ENCODE measurements at regions not wholly inside any gene's neighbourhood (a gene's known extent, or its start where the extent isn't known, plus 50 kb on each side); places are given as distances from the start of the nearest gene placed in this dataset.

- Histone ChIP-seq H2BK20ac (ENCODE audit: low read depth, low read length, poor library complexity, severe bottlenecking) (no peak overlapping the region), H3K23ac (ENCODE audit: insufficient read length, low read depth, low read length) (no peak overlapping the region), H3K79me2 (ENCODE audit: insufficient read depth, low read length) (no peaks in the 10 kb centered on the region), H3K18ac (ENCODE audit: insufficient read length, low read depth, low read length) (no peak overlapping the region), H3K27me3 (ENCODE audit: insufficient read depth, low read length) (no peaks in the 10 kb centered on the region), H2BK12ac (ENCODE audit: insufficient read length, low read depth, low read length) (no peak overlapping the region), H4K5ac (ENCODE audit: insufficient read length, low read depth, low read length) (no peak overlapping the region), H3K9me3 (ENCODE audit: control insufficient read depth, low read depth, low read length) (no peaks in the 10 kb centered on the region), H2BK120ac (ENCODE audit: low read depth, low read length, poor library complexity, severe bottlenecking) (no peak overlapping the region), H3K9ac (ENCODE audit: extremely low read depth, insufficient read length, low read length) (no peak overlapping the region), H3K27ac (ENCODE audit: insufficient read length, low read depth, low read length) (no peak overlapping the region), H2BK5ac (ENCODE audit: insufficient read length, low read length) (no peak overlapping the region), H2AFZ (ENCODE audit: low read length) (no peak overlapping the region), H4K8ac (replicated peaks; ENCODE audit: insufficient read length, low read depth, low read length) (no peak overlapping the region), H3K14ac (ENCODE audit: insufficient read depth, low read length) (no peak overlapping the region), H3K4me1 (ENCODE audit: insufficient read depth, low read length) (no peaks in the 10 kb centered on the region; the same call in 1 of the 2 replicates), H2AK5ac (ENCODE audit: insufficient read length, low read length) (no peak overlapping the region), H3K56ac (ENCODE audit: insufficient read length, low read depth, low read length) (no peak overlapping the region), H3T11ph (ENCODE audit: low read length) (no peak overlapping the region), H3K23me2 (ENCODE audit: insufficient read length, low read depth, low read length, poor library complexity, severe bottlenecking) (no peaks in the 10 kb centered on the region), H3K4me2 (ENCODE audit: insufficient read depth, insufficient read length, low read length) (no peak overlapping the region), H2BK15ac (ENCODE audit: low read depth, low read length) (no peak overlapping the region), H3K4ac (ENCODE audit: low read depth, low read length) (no peak overlapping the region), H4K91ac (ENCODE audit: insufficient read length, low read depth, low read length) (no peak overlapping the region), H3K79me1 (ENCODE audit: insufficient read depth, low read depth, low read length, poor library complexity, severe bottlenecking) (no peaks in the 10 kb centered on the region), H4K20me1 (ENCODE audit: control insufficient read depth, insufficient read depth, insufficient read length) (no peaks in the 10 kb centered on the region)
- Mint-ChIP-seq H3K27me3 (ENCODE audit: low read depth) (no peaks in the 10 kb centered on the region), H3K4me3 (no peak overlapping the region), H3K27ac (no peak overlapping the region), H3K36me3 (ENCODE audit: insufficient read depth in 1 of 3, low read depth in 3 of 3) (no peaks in the 10 kb centered on the region; a peak in 1 of 7 replicates), H3K4me1 (no peaks in the 10 kb centered on the region), H3K9me3 (no peaks in the 10 kb centered on the region; a peak in 1 of 5 replicates)
- TF ChIP-seq CTCF (conservative IDR thresholded peaks at IDR 0.05), result peak; percentile 85
- no CpG with 5 or more reads among the region's 2 CpGs for WGBS (ENCODE audit: extremely low coverage, insufficient read length, low lambda C conversion rate)
- DNase-seq, result peak; percentile 58
These were observed 239.1 kb downstream of the KCNS3 start for GRCh38 chr2:18117592-18117991.
